ENCODE measurements at regions not wholly inside any gene's neighbourhood (a gene's known extent, or its start where the extent isn't known, plus 50 kb on each side); places are given as distances from the start of the nearest gene placed in this dataset.

- intact Hi-C loops (cut with DNase I; ENCODE audit: low total_unique reads): no loop called here
- Histone ChIP-seq H3K36me3 (no peaks in the 10 kb centered on the region), H3K27me3 (no peaks in the 10 kb centered on the region), H3K4me3 (no peak overlapping the region), H3K27ac (no peak overlapping the region), H3K9me3 (no peaks in the 10 kb centered on the region), H3K4me1 (no peaks in the 10 kb centered on the region)
- peak in 1 of 2 donors; percentile 8 for DNase-seq
- TF ChIP-seq POLR2AphosphoS5 (IDR thresholded peaks at IDR 0.05) (no peak), EP300 (IDR thresholded peaks at IDR 0.05) (no peak), POLR2A (IDR thresholded peaks at IDR 0.05) (no peak)
- TF ChIP-seq, protein P1, sequence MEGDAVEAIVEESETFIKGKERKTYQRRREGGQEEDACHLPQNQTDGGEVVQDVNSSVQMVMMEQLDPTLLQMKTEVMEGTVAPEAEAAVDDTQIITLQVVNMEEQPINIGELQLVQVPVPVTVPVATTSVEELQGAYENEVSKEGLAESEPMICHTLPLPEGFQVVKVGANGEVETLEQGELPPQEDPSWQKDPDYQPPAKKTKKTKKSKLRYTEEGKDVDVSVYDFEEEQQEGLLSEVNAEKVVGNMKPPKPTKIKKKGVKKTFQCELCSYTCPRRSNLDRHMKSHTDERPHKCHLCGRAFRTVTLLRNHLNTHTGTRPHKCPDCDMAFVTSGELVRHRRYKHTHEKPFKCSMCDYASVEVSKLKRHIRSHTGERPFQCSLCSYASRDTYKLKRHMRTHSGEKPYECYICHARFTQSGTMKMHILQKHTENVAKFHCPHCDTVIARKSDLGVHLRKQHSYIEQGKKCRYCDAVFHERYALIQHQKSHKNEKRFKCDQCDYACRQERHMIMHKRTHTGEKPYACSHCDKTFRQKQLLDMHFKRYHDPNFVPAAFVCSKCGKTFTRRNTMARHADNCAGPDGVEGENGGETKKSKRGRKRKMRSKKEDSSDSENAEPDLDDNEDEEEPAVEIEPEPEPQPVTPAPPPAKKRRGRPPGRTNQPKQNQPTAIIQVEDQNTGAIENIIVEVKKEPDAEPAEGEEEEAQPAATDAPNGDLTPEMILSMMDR (IDR thresholded peaks at IDR 0.05): no peak
- WGBS, 5 donors: 28 to 75% (median 67%) methylated on average over 2 of the region's 2 CpGs
These were observed 538.2 kb upstream of the CDH5 start for GRCh38 chr16:65828296-65828695.

DNA sequence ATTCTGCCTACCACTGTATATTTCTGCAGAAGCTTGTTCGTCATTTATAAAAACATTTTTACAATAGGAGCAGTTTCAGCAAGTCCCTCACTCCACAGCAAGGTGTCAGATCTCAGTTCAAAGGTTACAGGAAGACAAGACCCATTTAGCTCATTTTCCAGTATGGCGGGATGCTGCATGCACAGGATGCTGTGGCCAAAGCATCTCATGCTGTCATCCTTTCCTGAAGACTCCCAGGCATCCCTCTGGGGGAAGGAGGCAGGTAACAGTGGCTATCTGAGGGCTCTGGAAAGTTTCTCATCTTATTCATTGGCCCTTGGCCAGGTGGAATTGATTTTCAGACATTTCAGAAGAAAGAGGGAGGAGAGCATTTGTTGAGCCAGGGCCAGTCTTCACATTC, 539.3 kb upstream of the CDH5 start:
- H3K36me3 ChIP-seq: no peaks in the 10 kb centered on the region
- H3K27ac ChIP-seq: no peak overlapping the region
- intact Hi-C loops (cut with DNase I; ENCODE audit: low total_unique reads): no loop called here
- TF ChIP-seq, protein P1 (IDR thresholded peaks at IDR 0.05): no peak
- TF ChIP-seq EP300 (IDR thresholded peaks at IDR 0.05) (no peak), POLR2A (IDR thresholded peaks at IDR 0.05) (no peak), POLR2AphosphoS5 (IDR thresholded peaks at IDR 0.05) (no peak)
- WGBS, 5 donors: 89 to 92% (median 91%) methylated on average over 2 of the region's 2 CpGs
- no peak for DNase-seq
- H3K27me3 ChIP-seq: no peaks in the 10 kb centered on the region
- H3K4me3 ChIP-seq: no peak overlapping the region
- H3K9me3 ChIP-seq: peaks cover 0 to 1% (median 0%) of the 10 kb centered on the region in 4 donors
- no peaks in the 10 kb centered on the region for H3K4me1 ChIP-seq

DNA sequence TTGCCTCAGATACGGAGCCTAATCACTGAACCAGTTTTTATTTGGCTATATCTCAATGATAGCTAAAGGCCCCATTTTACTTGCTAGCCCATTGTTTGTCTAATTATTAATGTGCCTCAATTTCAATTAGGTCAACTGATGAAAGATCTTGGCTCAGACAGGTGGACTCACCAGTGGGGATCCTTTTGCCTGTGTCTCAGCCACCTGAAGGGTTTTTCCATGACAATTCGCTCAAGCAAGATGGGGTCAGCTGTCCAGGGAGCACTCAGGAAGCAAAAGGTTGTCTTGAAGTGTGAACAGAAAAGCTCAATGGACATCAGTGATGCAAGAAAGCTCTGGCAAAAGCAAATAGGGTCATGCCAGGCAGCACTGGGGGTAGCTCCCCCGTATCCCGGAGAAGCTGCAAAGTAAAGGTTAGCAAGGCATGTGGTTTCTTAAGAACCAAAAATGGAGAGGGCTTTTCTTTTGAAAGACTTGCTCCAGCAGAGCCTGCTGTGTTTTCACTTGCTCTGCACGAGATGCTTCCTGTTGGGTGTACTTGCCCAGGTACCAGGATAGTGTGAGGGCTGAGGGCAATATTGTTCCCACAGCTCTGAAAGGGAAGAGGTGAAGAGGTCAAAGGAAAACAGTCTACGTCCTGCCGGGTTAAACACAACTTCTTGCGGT, 541.2 kb upstream of the CDH5 start:
- TF ChIP-seq POLR2AphosphoS5 (IDR thresholded peaks at IDR 0.05) (no peak), POLR2A (IDR thresholded peaks at IDR 0.05) (no peak), EP300 (IDR thresholded peaks at IDR 0.05) (no peak)
- 64 to 79% (median 72%) methylated on average over 8 of the region's 8 CpGs for WGBS, 5 donors

GRCh38 chr16:65822148-65822547, 544.3 kb upstream of the CDH5 start:
- Histone ChIP-seq H3K9me3 (peaks cover 0 to 8% (median 0%) of the 10 kb centered on the region in 4 donors), H3K27me3 (no peaks in the 10 kb centered on the region), H3K36me3 (no peaks in the 10 kb centered on the region), H3K4me3 (no peak overlapping the region), H3K4me1 (no peaks in the 10 kb centered on the region), H3K27ac (no peak overlapping the region)
- TF ChIP-seq EP300 (IDR thresholded peaks at IDR 0.05) (no peak), POLR2AphosphoS5 (IDR thresholded peaks at IDR 0.05) (no peak), POLR2A (IDR thresholded peaks at IDR 0.05) (no peak)
- TF ChIP-seq, protein P1 (IDR thresholded peaks at IDR 0.05): no peak
- WGBS, 5 donors: 79 to 85% (median 82%) methylated on average over 2 of the region's 2 CpGs
- no peak for DNase-seq
- intact Hi-C loops (cut with DNase I; ENCODE audit: low total_unique reads): no loop called here

More for the DNA sequence above, 541.2 kb upstream of the CDH5 start:
- Histone ChIP-seq H3K36me3 (no peaks in the 10 kb centered on the region), H3K9me3 (peaks cover 0 to 8% (median 0%) of the 10 kb centered on the region in 4 donors), H3K27me3 (no peaks in the 10 kb centered on the region), H3K4me1 (no peaks in the 10 kb centered on the region), H3K4me3 (no peak overlapping the region), H3K27ac (no peak overlapping the region)
- intact Hi-C loops (cut with DNase I; ENCODE audit: low total_unique reads): no loop called here
- no peak for DNase-seq
